ENCODE measurements at regions not wholly inside any gene's neighbourhood (a gene's known extent, or its start where the extent isn't known, plus 50 kb on each side); places are given as distances from the start of the nearest gene placed in this dataset.

GRCh38 chr15:97077975-97078374 lies 747.5 kb downstream of the NR2F2 start:
- Histone ChIP-seq H3K36me3 (no peaks in the 10 kb centered on the region), H3K4me3 (no peak overlapping the region), H3K9me3 (no peaks in the 10 kb centered on the region), H3K27ac (no peak overlapping the region), H3K4me1 (no peaks in the 10 kb centered on the region), H3K27me3 (no peaks in the 10 kb centered on the region)
- DNase-seq = no peak
- intact Hi-C loops (cut with DNase I; ENCODE audit: low total_unique reads) (no loop called here), in situ Hi-C loops (cut with MboI; ENCODE audit: low sequenced_read_pairs in 4 of 4) (no loop called here)
- ATAC-seq = no peak
- TF ChIP-seq CTCF (IDR thresholded peaks at IDR 0.05 in 4 of 5, conservative IDR thresholded peaks at IDR 0.05 in 1 of 5) (no peak), POLR2A (IDR thresholded peaks at IDR 0.05) (no peak)

- ATAC-seq = no peak
- Histone ChIP-seq H3K36me3 (no peaks in the 10 kb centered on the region), H3K4me3 (no peak overlapping the region), H3K9me3 (no peaks in the 10 kb centered on the region), H3K27me3 (no peaks in the 10 kb centered on the region), H3K27ac (no peak overlapping the region), H3K4me1 (no peaks in the 10 kb centered on the region)
- in situ Hi-C loops (cut with MboI; ENCODE audit: low sequenced_read_pairs in 4 of 4) = no loop called here
- TF ChIP-seq POLR2A (IDR thresholded peaks at IDR 0.05) (no peak), CTCF (IDR thresholded peaks at IDR 0.05 in 4 of 5, conservative IDR thresholded peaks at IDR 0.05 in 1 of 5) (no peak)
- DNase-seq = no peak
- intact Hi-C loops (cut with DNase I; ENCODE audit: low total_unique reads) = no loop called here
Measured at GRCh38 chr15:97078591-97078990, 748.1 kb downstream of the NR2F2 start.

- TF ChIP-seq POLR2A (IDR thresholded peaks at IDR 0.05) = no peak
- TF ChIP-seq CTCF (IDR thresholded peaks at IDR 0.05 in 4 of 5, conservative IDR thresholded peaks at IDR 0.05 in 1 of 5) = no peak
- H3K27ac ChIP-seq = no peak overlapping the region
- H3K27me3 ChIP-seq = no peaks in the 10 kb centered on the region
- no peak overlapping the region for H3K4me3 ChIP-seq
- intact Hi-C loops (cut with DNase I; ENCODE audit: low total_unique reads) (no loop called here), in situ Hi-C loops (cut with MboI; ENCODE audit: low sequenced_read_pairs in 4 of 4) (no loop called here)
- ATAC-seq (no peak), DNase-seq (no peak)
- no peaks in the 10 kb centered on the region for H3K9me3 ChIP-seq
- H3K4me1 ChIP-seq = no peaks in the 10 kb centered on the region
- no peaks in the 10 kb centered on the region for H3K36me3 ChIP-seq
Measured at GRCh38 chr15:97081666-97082226, 751.2 kb downstream of the NR2F2 start.

- no peak for TF ChIP-seq CTCF (IDR thresholded peaks at IDR 0.05 in 4 of 5, conservative IDR thresholded peaks at IDR 0.05 in 1 of 5)
- TF ChIP-seq POLR2A (IDR thresholded peaks at IDR 0.05) = no peak
- ATAC-seq (no peak), DNase-seq (no peak)
- Histone ChIP-seq H3K4me1 (no peaks in the 10 kb centered on the region), H3K4me3 (no peak overlapping the region), H3K36me3 (no peaks in the 10 kb centered on the region), H3K27ac (no peak overlapping the region), H3K27me3 (no peaks in the 10 kb centered on the region), H3K9me3 (no peaks in the 10 kb centered on the region)
- in situ Hi-C loops (cut with MboI; ENCODE audit: low sequenced_read_pairs in 4 of 4) (no loop called here), intact Hi-C loops (cut with DNase I; ENCODE audit: low total_unique reads) (no loop called here)
Measured at GRCh38 chr15:97082830-97083229, 752.3 kb downstream of the NR2F2 start.

GRCh38 chr15:97084650-97085049 lies 754.1 kb downstream of the NR2F2 start:
- Histone ChIP-seq H3K27me3 (no peaks in the 10 kb centered on the region), H3K4me1 (no peaks in the 10 kb centered on the region), H3K36me3 (no peaks in the 10 kb centered on the region), H3K9me3 (no peaks in the 10 kb centered on the region), H3K4me3 (no peak overlapping the region), H3K27ac (no peak overlapping the region)
- DNase-seq (no peak), ATAC-seq (no peak)
- intact Hi-C loops (cut with DNase I; ENCODE audit: low total_unique reads) = no loop called here
- no peak for TF ChIP-seq CTCF (IDR thresholded peaks at IDR 0.05 in 4 of 5, conservative IDR thresholded peaks at IDR 0.05 in 1 of 5)
- TF ChIP-seq POLR2A (IDR thresholded peaks at IDR 0.05) = no peak
- in situ Hi-C loops (cut with MboI; ENCODE audit: low sequenced_read_pairs in 4 of 4) = no loop called here

Data from gastrocnemius medialis (tissue), 4 donors.